ENCODE measurements at regions not wholly inside any gene's neighbourhood (a gene's known extent, or its start where the extent isn't known, plus 50 kb on each side); places are given as distances from the start of the nearest gene placed in this dataset.
"Not testable (repeated sequence)": the region's sequence is repeated elsewhere in the genome, so short reads cannot be mapped to it uniquely, and the experiment has no call there.

- Mint-ChIP-seq H3K27me3 (ENCODE audit: unreplicated experiment) (peaks cover 2% of the 10 kb centered on the region), H3K4me3 (ENCODE audit: unreplicated experiment) (no peak overlapping the region), H3K4me1 (ENCODE audit: low read depth, unreplicated experiment) (peaks cover 23% of the 10 kb centered on the region), H3K36me3 (ENCODE audit: unreplicated experiment) (no peaks in the 10 kb centered on the region), H3K27ac (ENCODE audit: unreplicated experiment) (no peak overlapping the region), H3K9me3 (ENCODE audit: unreplicated experiment) (no peaks in the 10 kb centered on the region)
- DNase-seq = no peak
- TF ChIP-seq CTCF (IDR thresholded peaks at IDR 0.05; ENCODE audit: partially characterized antibody, unreplicated experiment) = no peak
Measured at GRCh38 chr4:53841711-53842110, 222.7 kb downstream of the CHIC2 start.

- Mint-ChIP-seq H3K27ac (ENCODE audit: unreplicated experiment) (no peak overlapping the region), H3K36me3 (ENCODE audit: unreplicated experiment) (no peaks in the 10 kb centered on the region), H3K9me3 (ENCODE audit: unreplicated experiment) (peaks cover 2% of the 10 kb centered on the region), H3K4me1 (ENCODE audit: low read depth, unreplicated experiment) (peaks cover 21% of the 10 kb centered on the region), H3K4me3 (ENCODE audit: unreplicated experiment) (no peak overlapping the region), H3K27me3 (ENCODE audit: unreplicated experiment) (peaks cover 2% of the 10 kb centered on the region)
- no peak for TF ChIP-seq CTCF (IDR thresholded peaks at IDR 0.05; ENCODE audit: partially characterized antibody, unreplicated experiment)
- DNase-seq = no peak
Measured at GRCh38 chr4:53840643-53841042, 223.8 kb downstream of the CHIC2 start.

- not testable (repeated sequence) for H3K27me3 Mint-ChIP-seq (ENCODE audit: unreplicated experiment); H3K4me3 Mint-ChIP-seq (ENCODE audit: unreplicated experiment); H3K27ac Mint-ChIP-seq (ENCODE audit: unreplicated experiment); H3K4me1 Mint-ChIP-seq (ENCODE audit: low read depth, unreplicated experiment); DNase-seq; H3K9me3 Mint-ChIP-seq (ENCODE audit: unreplicated experiment)
- H3K36me3 Mint-ChIP-seq (ENCODE audit: unreplicated experiment) = peaks cover 16% of the 10 kb centered on the region
Measured at GRCh38 chr4:53833302-53834003, 231.0 kb downstream of the CHIC2 start.

GRCh38 chr4:53832549-53832948, 231.9 kb downstream of the CHIC2 start:
- Mint-ChIP-seq H3K9me3 (ENCODE audit: unreplicated experiment) (peaks cover 5% of the 10 kb centered on the region), H3K4me3 (ENCODE audit: unreplicated experiment) (no peak overlapping the region), H3K4me1 (ENCODE audit: low read depth, unreplicated experiment) (no peaks in the 10 kb centered on the region), H3K27ac (ENCODE audit: unreplicated experiment) (no peak overlapping the region), H3K27me3 (ENCODE audit: unreplicated experiment) (no peaks in the 10 kb centered on the region), H3K36me3 (ENCODE audit: unreplicated experiment) (peaks cover 22% of the 10 kb centered on the region)
- TF ChIP-seq CTCF (IDR thresholded peaks at IDR 0.05; ENCODE audit: partially characterized antibody, unreplicated experiment) = no peak
- DNase-seq = no peak

- TF ChIP-seq CTCF (IDR thresholded peaks at IDR 0.05; ENCODE audit: partially characterized antibody, unreplicated experiment) = no peak
- no peak for DNase-seq
- no peaks in the 10 kb centered on the region for H3K27me3 Mint-ChIP-seq (ENCODE audit: unreplicated experiment)
- H3K36me3 Mint-ChIP-seq (ENCODE audit: unreplicated experiment) = peaks cover 29% of the 10 kb centered on the region
- H3K4me3 Mint-ChIP-seq (ENCODE audit: unreplicated experiment) = no peak overlapping the region
- peaks cover 6% of the 10 kb centered on the region for H3K9me3 Mint-ChIP-seq (ENCODE audit: unreplicated experiment)
- no peak overlapping the region for H3K27ac Mint-ChIP-seq (ENCODE audit: unreplicated experiment)
- no peaks in the 10 kb centered on the region for H3K4me1 Mint-ChIP-seq (ENCODE audit: low read depth, unreplicated experiment)
Measured at GRCh38 chr4:53830511-53830910, 233.9 kb downstream of the CHIC2 start.
